Ishikawa (cell line): ENCODE measurements at regions not wholly inside any gene's neighbourhood (a gene's known extent, or its start where the extent isn't known, plus 50 kb on each side); places are given as distances from the start of the nearest gene placed in this dataset.

Experiments
- CEBPB ChIP-seq: IDR thresholded peaks from 2 replicates; pipeline ENCODE4 v1.6.1; 2012
- CREB1 ChIP-seq: IDR thresholded peaks from 2 replicates; pipeline ENCODE4 v1.6.1; 2012; ENCODE audit warnings: low read depth
- EGR1 ChIP-seq: IDR thresholded peaks from 2 replicates; pipeline ENCODE4 v1.6.1; 2012
- EP300 ChIP-seq: IDR thresholded peaks from 2 replicates; pipeline ENCODE4 v1.6.1; 2012; ENCODE audit warnings: borderline replicate concordance
- FOXM1 ChIP-seq: IDR thresholded peaks from 2 replicates; pipeline ENCODE4 v1.6.1; 2012; ENCODE audit warnings: low read depth, borderline replicate concordance
- RAD21 ChIP-seq: IDR thresholded peaks from 2 replicates; pipeline ENCODE4 v1.6.1; 2012; ENCODE audit warnings: low read depth
- TAF1 ChIP-seq: IDR thresholded peaks from 2 replicates; pipeline ENCODE4 v1.6.1; 2012; ENCODE audit warnings: low read depth, mild to moderate bottlenecking
- TCF12 ChIP-seq: IDR thresholded peaks from 2 replicates; pipeline ENCODE4 v1.6.1; 2012; ENCODE audit warnings: low read depth
- TEAD4 ChIP-seq: IDR thresholded peaks from 2 replicates; pipeline ENCODE4 v1.6.1; 2012
- YY1 ChIP-seq: IDR thresholded peaks from 2 replicates; pipeline ENCODE4 v1.6.1; 2012; ENCODE audit warnings: low read depth
- ZBTB7A ChIP-seq: IDR thresholded peaks from 2 replicates; pipeline ENCODE4 v1.6.1; 2012; ENCODE audit warnings: low read depth
- TF ChIP-seq, protein P1 (sequence below): IDR thresholded peaks from 2 replicates; pipeline ENCODE4 v1.6.1; 2012; ENCODE audit warnings: low read depth, mild to moderate bottlenecking
- TF ChIP-seq, protein P2 (sequence below): IDR thresholded peaks from 2 replicates; pipeline ENCODE4 v1.6.1; 2012
- TF ChIP-seq, protein P3 (sequence below): IDR thresholded peaks from 2 replicates; pipeline ENCODE4 v1.6.1; 2012

GRCh38 chr3:56860939-56861338, 59.2 kb upstream of the ARHGEF3 start:
- TF ChIP-seq YY1 (no peak), FOXM1 (no peak), TCF12 (no peak), CEBPB (no peak), EGR1 (no peak), RAD21 (no peak), CREB1 (no peak), TAF1 (no peak), EP300 (no peak), ZBTB7A (no peak), TEAD4 (no peak)
- TF ChIP-seq, protein P1, sequence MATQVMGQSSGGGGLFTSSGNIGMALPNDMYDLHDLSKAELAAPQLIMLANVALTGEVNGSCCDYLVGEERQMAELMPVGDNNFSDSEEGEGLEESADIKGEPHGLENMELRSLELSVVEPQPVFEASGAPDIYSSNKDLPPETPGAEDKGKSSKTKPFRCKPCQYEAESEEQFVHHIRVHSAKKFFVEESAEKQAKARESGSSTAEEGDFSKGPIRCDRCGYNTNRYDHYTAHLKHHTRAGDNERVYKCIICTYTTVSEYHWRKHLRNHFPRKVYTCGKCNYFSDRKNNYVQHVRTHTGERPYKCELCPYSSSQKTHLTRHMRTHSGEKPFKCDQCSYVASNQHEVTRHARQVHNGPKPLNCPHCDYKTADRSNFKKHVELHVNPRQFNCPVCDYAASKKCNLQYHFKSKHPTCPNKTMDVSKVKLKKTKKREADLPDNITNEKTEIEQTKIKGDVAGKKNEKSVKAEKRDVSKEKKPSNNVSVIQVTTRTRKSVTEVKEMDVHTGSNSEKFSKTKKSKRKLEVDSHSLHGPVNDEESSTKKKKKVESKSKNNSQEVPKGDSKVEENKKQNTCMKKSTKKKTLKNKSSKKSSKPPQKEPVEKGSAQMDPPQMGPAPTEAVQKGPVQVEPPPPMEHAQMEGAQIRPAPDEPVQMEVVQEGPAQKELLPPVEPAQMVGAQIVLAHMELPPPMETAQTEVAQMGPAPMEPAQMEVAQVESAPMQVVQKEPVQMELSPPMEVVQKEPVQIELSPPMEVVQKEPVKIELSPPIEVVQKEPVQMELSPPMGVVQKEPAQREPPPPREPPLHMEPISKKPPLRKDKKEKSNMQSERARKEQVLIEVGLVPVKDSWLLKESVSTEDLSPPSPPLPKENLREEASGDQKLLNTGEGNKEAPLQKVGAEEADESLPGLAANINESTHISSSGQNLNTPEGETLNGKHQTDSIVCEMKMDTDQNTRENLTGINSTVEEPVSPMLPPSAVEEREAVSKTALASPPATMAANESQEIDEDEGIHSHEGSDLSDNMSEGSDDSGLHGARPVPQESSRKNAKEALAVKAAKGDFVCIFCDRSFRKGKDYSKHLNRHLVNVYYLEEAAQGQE, result no peak
- TF ChIP-seq, protein P2, sequence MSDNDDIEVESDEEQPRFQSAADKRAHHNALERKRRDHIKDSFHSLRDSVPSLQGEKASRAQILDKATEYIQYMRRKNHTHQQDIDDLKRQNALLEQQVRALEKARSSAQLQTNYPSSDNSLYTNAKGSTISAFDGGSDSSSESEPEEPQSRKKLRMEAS, result no peak
- TF ChIP-seq, protein P3, sequence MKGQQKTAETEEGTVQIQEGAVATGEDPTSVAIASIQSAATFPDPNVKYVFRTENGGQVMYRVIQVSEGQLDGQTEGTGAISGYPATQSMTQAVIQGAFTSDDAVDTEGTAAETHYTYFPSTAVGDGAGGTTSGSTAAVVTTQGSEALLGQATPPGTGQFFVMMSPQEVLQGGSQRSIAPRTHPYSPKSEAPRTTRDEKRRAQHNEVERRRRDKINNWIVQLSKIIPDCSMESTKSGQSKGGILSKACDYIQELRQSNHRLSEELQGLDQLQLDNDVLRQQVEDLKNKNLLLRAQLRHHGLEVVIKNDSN, result no peak
